GM21447 (cell line): ENCODE measurements at regions not wholly inside any gene's neighbourhood (a gene's known extent, or its start where the extent isn't known, plus 50 kb on each side); places are given as distances from the start of the nearest gene placed in this dataset.
"Not testable (repeated sequence)": the region's sequence is repeated elsewhere in the genome, so short reads cannot be mapped to it uniquely, and the experiment has no call there.

Experiments
- ATAC-seq: cut with Tn5 transposase; IDR thresholded peaks from one replicate; pipeline ENCODE4 v1.9.1; 2021; ENCODE audit not compliant: unreplicated experiment

DNA sequence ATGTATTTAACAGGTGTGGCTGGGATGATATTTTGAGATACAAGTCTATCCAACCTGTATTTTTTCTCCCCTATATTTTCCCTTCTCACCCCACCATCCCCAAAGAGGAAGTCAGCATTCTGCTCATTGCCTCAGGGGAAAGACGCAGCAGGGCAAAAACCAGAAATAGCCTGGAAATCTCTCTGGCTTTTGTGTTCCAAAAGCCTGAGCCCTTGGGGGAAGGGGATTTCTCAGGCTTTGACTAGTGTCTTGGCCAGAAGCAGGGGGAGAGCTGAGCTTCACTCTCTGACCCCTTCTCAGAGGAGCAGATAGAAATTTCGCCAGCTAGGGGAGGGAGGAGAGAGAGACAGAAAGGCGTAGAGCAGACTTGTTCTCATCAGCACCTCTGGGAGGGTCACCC lies 244.7 kb downstream of the RRAGC start:
- ATAC-seq, result no peak

GRCh38 chr1:38613996-38614395 lies 245.6 kb downstream of the RRAGC start:
- ATAC-seq, result no peak

- ATAC-seq, result no peak
These were observed 246.6 kb downstream of the RRAGC start for GRCh38 chr1:38612951-38613350.

DNA sequence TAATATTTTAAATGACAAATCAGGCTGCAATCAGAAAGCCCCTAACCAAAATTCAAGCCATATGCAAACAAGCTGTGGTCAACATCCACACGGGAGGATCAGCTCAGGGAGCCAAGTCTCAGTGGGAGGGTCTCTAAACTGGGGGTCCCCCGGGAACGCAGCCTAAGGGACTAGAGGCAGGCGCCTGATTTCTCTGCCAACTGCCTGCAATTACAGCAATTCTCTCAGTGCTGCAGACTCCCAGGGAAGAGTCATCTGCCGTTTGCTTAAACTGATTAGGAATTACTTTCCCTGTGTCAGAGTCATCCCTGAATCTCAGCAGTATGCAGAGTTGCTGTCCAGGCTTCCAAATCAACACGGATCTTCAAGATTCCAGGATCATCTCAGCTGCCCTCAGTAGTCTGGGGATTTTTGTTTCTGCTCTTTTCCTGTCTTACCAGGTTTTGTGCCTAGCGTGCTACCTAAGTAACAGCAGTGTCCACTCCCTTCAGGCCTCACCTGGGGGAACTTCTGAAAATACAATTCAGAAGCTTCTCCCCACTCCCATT lies 247.8 kb downstream of the RRAGC start:
- no peak for ATAC-seq

DNA sequence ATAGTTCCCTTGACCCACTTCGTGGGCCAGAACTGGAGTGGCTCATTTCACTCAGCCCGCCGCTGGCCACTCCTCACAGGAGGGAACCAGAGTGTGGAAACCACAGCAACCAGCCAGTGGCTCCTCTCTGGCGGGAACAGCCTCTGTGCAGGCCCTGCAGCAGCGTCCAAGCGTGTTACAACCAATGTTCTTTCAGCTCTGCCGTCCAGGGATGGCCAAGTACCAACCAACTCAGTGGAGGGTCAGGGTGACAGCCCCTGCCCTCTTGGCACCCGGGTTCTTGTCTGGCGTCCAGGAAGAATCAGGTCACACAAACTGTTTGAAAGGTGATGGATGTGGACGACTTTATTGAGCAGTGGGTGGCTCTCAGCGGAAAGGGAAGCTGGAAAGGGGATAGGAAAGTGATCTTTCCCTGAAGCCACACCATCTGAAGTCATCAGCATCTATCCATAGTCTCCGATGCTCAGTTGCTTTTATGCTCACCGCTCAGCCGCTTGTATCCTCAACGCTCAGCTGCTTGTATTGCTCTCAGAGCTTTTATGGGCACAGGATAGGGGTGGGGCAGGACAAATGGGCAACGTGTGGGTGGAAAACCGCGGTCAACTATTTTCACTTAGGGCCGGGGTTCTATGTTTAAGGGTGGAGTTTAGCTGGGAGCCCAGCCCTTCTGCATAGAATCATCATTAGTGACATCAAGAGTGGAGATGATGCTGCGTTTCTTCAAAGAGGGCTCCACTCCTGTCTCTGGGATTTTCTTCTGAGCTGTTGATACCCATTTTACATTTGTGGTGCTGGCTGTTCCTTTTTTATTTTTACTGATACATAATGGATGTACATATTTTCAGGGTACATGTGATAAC lies 250.2 kb downstream of the RRAGC start:
- ATAC-seq, result no peak

GRCh38 chr1:38608202-38608864 lies 251.2 kb downstream of the RRAGC start:
- no peak for ATAC-seq

- no peak for ATAC-seq
These were observed 252.0 kb downstream of the RRAGC start for GRCh38 chr1:38607526-38607925.

DNA sequence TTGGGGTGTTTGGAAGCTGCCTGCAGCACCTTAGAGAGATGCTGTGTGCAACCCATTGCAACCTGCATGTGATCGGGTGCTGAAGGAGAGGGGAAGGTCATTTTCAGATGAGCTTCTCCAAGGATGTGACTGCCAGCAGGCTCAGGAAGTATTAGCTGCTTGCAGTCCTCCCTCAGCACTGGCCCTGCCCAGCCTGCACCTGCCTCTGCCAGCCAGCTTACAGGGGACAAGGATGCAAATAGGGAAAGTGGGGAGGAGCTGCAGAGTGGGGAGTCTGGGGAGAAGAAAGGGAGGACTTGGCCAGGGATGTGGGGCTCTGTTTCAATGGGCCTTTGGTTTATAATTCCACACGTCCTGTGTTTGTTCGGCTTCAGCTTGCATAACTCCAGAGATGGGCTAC lies 254.5 kb downstream of the RRAGC start:
- ATAC-seq, result no peak

DNA sequence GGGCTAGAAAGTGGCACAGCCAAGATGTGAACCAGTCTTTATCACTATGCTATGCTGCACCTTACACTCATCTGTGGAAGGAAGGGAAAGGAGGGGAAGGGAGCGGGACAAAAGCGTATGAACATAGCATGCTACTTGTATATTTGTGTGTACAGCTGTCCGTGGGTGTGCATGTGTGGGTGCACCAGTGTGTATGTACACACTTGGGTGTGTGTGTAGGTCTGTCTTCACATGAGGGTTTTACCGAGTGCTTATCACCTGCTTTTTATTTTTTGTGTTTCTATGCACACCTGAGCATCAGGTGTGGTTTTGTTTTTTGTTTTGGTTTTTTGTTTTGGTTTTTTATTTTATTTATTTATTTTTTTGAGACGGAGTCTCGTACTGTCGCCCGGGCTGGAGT lies 255.7 kb downstream of the RRAGC start:
- no peak for ATAC-seq

- no peak for ATAC-seq
These were observed 258.7 kb downstream of the RRAGC start for GRCh38 chr1:38600905-38601304.

DNA sequence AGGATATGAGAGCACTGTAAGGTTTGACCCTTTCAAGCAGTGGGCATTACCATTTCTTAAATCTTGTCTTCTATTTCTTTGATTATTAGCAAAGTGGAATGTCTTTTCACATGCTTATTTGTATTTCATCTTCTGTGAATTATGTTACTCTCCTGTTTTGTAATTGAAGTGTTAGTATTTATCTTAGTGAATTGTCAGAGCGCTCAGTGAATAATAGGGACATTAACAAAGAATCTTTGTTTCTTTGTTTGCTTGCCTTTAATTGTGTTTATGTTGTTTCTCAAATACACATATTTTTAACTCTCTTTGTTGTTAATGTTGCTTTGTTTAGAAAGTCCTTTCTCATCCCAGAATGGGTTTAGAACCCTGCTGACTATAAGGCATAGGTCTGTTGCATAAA lies 259.3 kb downstream of the RRAGC start:
- ATAC-seq, result no peak

- ATAC-seq, result no peak
These were observed 261.5 kb downstream of the RRAGC start for GRCh38 chr1:38598118-38598517.

DNA sequence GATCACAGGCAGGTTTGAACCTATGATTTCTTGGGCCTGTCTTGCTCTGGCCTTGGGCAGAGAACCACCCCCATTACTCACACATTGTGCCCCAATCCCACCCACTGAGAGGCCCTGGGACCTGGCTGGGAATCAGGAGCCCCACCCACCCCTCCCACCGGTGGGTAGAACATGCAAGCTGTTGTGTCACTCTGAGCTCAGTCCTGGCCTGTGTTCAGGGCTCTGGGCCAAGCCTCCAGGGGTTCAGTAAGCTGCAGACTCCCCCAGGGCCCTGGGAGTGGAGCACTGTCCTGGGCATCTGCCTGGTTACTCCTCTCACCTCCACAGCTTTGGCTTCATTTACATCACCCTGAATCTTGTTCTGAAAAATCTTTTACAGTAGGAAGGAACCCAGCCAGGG lies 270.5 kb downstream of the RRAGC start:
- ATAC-seq, result no peak

GRCh38 chr1:38587766-38588165 lies 271.8 kb downstream of the RRAGC start:
- no peak for ATAC-seq

- no peak for ATAC-seq
These were observed 272.5 kb downstream of the RRAGC start for GRCh38 chr1:38586993-38587646.

GRCh38 chr1:38585971-38586370 lies 273.6 kb downstream of the RRAGC start:
- ATAC-seq, result no peak

DNA sequence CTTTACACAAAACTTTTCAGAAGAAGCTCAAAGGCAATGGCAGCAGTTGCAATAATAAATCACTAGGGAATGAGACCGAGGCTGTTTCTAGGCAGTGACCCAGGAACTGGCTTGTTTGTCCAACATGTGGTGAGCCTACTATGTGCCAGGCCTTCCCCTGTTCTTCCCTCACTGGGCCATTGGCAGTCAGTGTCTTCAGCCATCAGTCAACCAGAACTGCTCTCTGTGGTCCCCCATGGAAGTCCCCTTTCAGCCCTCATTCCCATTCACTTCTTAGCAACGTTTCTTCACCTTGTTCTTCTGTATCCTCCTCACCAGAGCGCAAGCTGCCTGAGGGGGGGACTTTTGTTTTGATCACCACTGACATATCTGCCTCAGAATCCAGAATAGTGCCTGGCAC lies 274.1 kb downstream of the RRAGC start:
- no peak for ATAC-seq

GRCh38 chr1:38584448-38585355 lies 274.9 kb downstream of the RRAGC start:
- ATAC-seq, result no peak

DNA sequence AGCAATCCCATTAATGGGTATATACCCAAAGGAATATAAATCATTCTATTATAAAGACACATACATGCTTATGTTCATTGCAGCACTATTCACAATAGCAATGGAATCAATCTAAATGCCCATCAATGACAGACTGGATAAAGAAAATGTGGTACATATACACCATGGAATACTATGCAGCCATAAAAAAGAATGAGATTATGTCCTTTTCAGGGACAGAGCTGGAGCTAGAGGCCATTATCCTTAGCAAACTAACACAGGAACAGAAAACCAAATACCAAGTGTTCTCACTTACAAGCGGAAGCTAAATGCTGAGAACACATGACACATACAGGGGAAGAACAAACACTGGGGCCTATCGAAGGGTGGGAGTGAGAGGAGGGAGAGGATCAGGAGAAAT lies 276.3 kb downstream of the RRAGC start:
- ATAC-seq, result not testable (repeated sequence)

GRCh38 chr1:38581396-38581795 lies 278.2 kb downstream of the RRAGC start:
- no peak for ATAC-seq

GRCh38 chr1:38580594-38580993 lies 279.0 kb downstream of the RRAGC start:
- no peak for ATAC-seq
